ENCODE measurements at regions not wholly inside any gene's neighbourhood (a gene's known extent, or its start where the extent isn't known, plus 50 kb on each side); places are given as distances from the start of the nearest gene placed in this dataset.

DNA sequence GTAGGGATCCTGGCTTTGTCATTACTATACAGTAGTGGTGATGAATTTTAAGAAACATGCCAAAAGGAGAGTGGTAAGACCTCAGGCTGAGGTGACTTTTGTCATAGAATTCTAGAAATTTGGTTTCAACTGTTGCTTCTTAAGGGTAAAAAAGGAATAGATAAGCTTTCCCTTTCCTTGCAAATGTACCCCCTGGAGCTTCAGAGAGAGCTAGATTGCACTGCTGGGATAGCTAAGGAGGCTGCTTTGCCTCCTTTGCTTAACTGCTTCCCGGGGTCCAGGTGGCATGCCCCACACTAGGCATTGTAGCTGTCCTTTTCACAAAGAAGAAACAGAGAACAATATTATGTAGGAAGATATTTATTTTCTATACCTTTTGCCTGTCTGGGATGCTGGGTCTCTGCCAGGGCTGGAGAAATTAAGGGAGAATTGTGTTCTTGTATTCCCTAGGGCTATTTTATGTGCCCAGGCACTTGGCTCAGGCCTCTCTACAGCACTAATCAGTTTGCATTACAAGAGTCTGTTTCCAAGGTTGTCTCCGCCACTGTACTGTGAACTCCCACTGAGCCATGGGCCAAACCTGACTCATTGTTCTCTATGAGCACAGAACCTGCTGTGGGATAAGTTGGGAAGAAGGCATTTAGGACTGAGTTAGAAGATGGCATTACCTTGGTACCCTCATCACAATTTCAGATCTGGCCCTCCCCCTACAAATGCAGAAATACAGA lies 460.0 kb downstream of the PDCD6IP start:
- TF ChIP-seq, protein P1, sequence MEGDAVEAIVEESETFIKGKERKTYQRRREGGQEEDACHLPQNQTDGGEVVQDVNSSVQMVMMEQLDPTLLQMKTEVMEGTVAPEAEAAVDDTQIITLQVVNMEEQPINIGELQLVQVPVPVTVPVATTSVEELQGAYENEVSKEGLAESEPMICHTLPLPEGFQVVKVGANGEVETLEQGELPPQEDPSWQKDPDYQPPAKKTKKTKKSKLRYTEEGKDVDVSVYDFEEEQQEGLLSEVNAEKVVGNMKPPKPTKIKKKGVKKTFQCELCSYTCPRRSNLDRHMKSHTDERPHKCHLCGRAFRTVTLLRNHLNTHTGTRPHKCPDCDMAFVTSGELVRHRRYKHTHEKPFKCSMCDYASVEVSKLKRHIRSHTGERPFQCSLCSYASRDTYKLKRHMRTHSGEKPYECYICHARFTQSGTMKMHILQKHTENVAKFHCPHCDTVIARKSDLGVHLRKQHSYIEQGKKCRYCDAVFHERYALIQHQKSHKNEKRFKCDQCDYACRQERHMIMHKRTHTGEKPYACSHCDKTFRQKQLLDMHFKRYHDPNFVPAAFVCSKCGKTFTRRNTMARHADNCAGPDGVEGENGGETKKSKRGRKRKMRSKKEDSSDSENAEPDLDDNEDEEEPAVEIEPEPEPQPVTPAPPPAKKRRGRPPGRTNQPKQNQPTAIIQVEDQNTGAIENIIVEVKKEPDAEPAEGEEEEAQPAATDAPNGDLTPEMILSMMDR (IDR thresholded peaks at IDR 0.05): no peak
- TF ChIP-seq POLR2A (IDR thresholded peaks at IDR 0.05): no peak
